ENCODE measurements at regions not wholly inside any gene's neighbourhood (a gene's known extent, or its start where the extent isn't known, plus 50 kb on each side); places are given as distances from the start of the nearest gene placed in this dataset.

DNA sequence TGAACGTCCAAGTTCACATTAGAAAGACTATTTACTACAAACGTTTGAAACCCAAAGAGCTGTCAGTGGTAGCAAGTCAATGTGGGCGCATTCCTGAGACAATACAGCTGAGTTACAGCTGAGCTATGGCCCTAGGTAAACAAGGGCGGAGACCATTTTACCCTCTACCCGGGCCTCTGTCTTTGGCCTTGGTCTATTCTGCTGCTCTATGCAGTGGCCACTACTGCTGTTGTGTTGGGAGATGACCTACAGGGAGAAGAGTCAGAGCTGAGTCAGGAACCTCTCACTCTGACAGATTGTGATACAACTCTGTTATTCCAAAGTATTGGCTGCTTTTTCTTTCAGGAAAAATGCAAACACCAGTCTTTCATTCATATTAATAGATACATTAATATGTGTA lies 700.6 kb downstream of the SEMA5A start:
- no peaks in the 10 kb centered on the region for H3K36me3 ChIP-seq (ENCODE audit: insufficient read depth, low read length)
- no peaks in the 10 kb centered on the region for H3K9me2 ChIP-seq (ENCODE audit: insufficient read depth, low read length)
- no peaks in the 10 kb centered on the region for H3K9me3 ChIP-seq (ENCODE audit: low read length)
- no peak overlapping the region for H3K9ac ChIP-seq (ENCODE audit: low read length)
- no peak overlapping the region for H3K4me3 ChIP-seq (ENCODE audit: low read length)
- no peaks in the 10 kb centered on the region for H3K27me3 ChIP-seq (ENCODE audit: insufficient read depth, low read depth, low read length)
- H3F3A ChIP-seq (ENCODE audit: insufficient read depth, low read length, poor library complexity, severe bottlenecking): peaks cover 3% of the 10 kb centered on the region
- TF ChIP-seq EP300 (conservative IDR thresholded peaks at IDR 0.05; ENCODE audit: poor library complexity, severe bottlenecking) (no peak), CTCF (IDR thresholded peaks at IDR 0.05; ENCODE audit: poor library complexity, severe bottlenecking) (no peak), POLR2AphosphoS5 (IDR thresholded peaks at IDR 0.05) (no peak), SMC3 (conservative IDR thresholded peaks at IDR 0.05; ENCODE audit: poor library complexity) (no peak), RAD21 (conservative IDR thresholded peaks at IDR 0.05) (no peak), EZH2 (IDR thresholded peaks at IDR 0.05; ENCODE audit: borderline replicate concordance, insufficient read depth, low read length, poor library complexity, severe bottlenecking) (no peak), TAF1 (IDR thresholded peaks at IDR 0.05; ENCODE audit: low read depth) (no peak), MXI1 (conservative IDR thresholded peaks at IDR 0.05; ENCODE audit: poor library complexity, severe bottlenecking) (no peak)
- TF ChIP-seq, protein P1, sequence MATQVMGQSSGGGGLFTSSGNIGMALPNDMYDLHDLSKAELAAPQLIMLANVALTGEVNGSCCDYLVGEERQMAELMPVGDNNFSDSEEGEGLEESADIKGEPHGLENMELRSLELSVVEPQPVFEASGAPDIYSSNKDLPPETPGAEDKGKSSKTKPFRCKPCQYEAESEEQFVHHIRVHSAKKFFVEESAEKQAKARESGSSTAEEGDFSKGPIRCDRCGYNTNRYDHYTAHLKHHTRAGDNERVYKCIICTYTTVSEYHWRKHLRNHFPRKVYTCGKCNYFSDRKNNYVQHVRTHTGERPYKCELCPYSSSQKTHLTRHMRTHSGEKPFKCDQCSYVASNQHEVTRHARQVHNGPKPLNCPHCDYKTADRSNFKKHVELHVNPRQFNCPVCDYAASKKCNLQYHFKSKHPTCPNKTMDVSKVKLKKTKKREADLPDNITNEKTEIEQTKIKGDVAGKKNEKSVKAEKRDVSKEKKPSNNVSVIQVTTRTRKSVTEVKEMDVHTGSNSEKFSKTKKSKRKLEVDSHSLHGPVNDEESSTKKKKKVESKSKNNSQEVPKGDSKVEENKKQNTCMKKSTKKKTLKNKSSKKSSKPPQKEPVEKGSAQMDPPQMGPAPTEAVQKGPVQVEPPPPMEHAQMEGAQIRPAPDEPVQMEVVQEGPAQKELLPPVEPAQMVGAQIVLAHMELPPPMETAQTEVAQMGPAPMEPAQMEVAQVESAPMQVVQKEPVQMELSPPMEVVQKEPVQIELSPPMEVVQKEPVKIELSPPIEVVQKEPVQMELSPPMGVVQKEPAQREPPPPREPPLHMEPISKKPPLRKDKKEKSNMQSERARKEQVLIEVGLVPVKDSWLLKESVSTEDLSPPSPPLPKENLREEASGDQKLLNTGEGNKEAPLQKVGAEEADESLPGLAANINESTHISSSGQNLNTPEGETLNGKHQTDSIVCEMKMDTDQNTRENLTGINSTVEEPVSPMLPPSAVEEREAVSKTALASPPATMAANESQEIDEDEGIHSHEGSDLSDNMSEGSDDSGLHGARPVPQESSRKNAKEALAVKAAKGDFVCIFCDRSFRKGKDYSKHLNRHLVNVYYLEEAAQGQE (IDR thresholded peaks at IDR 0.05; ENCODE audit: borderline replicate concordance): no peak
- H2AFZ ChIP-seq (ENCODE audit: low read depth, low read length): no peak overlapping the region
- H4K20me1 ChIP-seq (ENCODE audit: insufficient read depth): no peaks in the 10 kb centered on the region
- no peaks in the 10 kb centered on the region for H3K79me2 ChIP-seq (replicated peaks; ENCODE audit: insufficient read depth, low read length)
- no peak overlapping the region for H3K4me2 ChIP-seq (ENCODE audit: low read length)
- no peak overlapping the region for H3K27ac ChIP-seq (ENCODE audit: low read length)

DNA sequence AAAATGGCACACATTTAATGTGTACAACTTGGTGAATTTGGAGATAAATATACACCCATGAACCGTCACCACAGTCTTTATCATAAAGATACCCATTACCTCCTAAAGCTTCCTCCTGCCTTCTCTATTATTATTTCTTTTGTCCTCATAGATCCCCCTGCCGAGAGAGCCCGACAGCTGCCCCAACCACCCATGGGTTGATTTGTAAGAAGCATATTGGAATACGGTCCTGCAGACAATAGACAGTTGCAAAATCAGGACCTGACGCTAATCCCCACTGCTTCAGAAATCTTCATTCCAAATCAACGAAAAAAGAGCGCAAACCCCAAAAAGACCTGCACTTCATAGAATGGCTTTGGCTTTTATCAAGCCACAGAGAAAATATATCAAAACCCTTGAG lies 697.5 kb downstream of the SEMA5A start:
- no peaks in the 10 kb centered on the region for H3K9me3 ChIP-seq (ENCODE audit: low read length)
- H3K27ac ChIP-seq (ENCODE audit: low read length): no peak overlapping the region
- no peaks in the 10 kb centered on the region for H4K20me1 ChIP-seq (ENCODE audit: insufficient read depth)
- H3K4me3 ChIP-seq (ENCODE audit: low read length): no peak overlapping the region
- H3K36me3 ChIP-seq (ENCODE audit: insufficient read depth, low read length): no peaks in the 10 kb centered on the region
- no peak overlapping the region for H3K9ac ChIP-seq (ENCODE audit: low read length)
- no peaks in the 10 kb centered on the region for H3K9me2 ChIP-seq (ENCODE audit: insufficient read depth, low read length)
- H3K79me2 ChIP-seq (replicated peaks; ENCODE audit: insufficient read depth, low read length): no peaks in the 10 kb centered on the region
- no peaks in the 10 kb centered on the region for H3K27me3 ChIP-seq (ENCODE audit: insufficient read depth, low read depth, low read length)
- no peak overlapping the region for H3K4me2 ChIP-seq (ENCODE audit: low read length)
- H3F3A ChIP-seq (ENCODE audit: insufficient read depth, low read length, poor library complexity, severe bottlenecking): no peaks in the 10 kb centered on the region
- no peak for TF ChIP-seq SMC3 (conservative IDR thresholded peaks at IDR 0.05; ENCODE audit: poor library complexity)
- TF ChIP-seq TAF1 (IDR thresholded peaks at IDR 0.05; ENCODE audit: low read depth): no peak
- no peak for TF ChIP-seq CTCF (IDR thresholded peaks at IDR 0.05; ENCODE audit: poor library complexity, severe bottlenecking)
- no peak for TF ChIP-seq EZH2 (IDR thresholded peaks at IDR 0.05; ENCODE audit: borderline replicate concordance, insufficient read depth, low read length, poor library complexity, severe bottlenecking)
- TF ChIP-seq EP300 (conservative IDR thresholded peaks at IDR 0.05; ENCODE audit: poor library complexity, severe bottlenecking): no peak
- TF ChIP-seq RAD21 (conservative IDR thresholded peaks at IDR 0.05): no peak
- TF ChIP-seq POLR2AphosphoS5 (IDR thresholded peaks at IDR 0.05): no peak
- TF ChIP-seq MXI1 (conservative IDR thresholded peaks at IDR 0.05; ENCODE audit: poor library complexity, severe bottlenecking): no peak
- TF ChIP-seq, protein P1 (IDR thresholded peaks at IDR 0.05; ENCODE audit: borderline replicate concordance): no peak
- no peak overlapping the region for H2AFZ ChIP-seq (ENCODE audit: low read depth, low read length)

Measured in neural cell (in vitro differentiated cells).